ENCODE measurements at regions not wholly inside any gene's neighbourhood (a gene's known extent, or its start where the extent isn't known, plus 50 kb on each side); places are given as distances from the start of the nearest gene placed in this dataset.

GRCh38 chr18:25493401-25493800, 141.4 kb upstream of the ZNF521 start:
- TF ChIP-seq CTCF (IDR thresholded peaks at IDR 0.05) (no peak), POLR2A (IDR thresholded peaks at IDR 0.05) (no peak)

Data from uterus (tissue), 2 donors.